ENCODE measurements at regions not wholly inside any gene's neighbourhood (a gene's known extent, or its start where the extent isn't known, plus 50 kb on each side); places are given as distances from the start of the nearest gene placed in this dataset.

GRCh38 chr6:126607289-126607688 is 267.4 kb downstream of the CENPW start:
- no peak for DNase-seq (ENCODE audit: low spot score)

- no peak for DNase-seq (ENCODE audit: low spot score)
These were observed 268.8 kb downstream of the CENPW start for GRCh38 chr6:126608681-126609080.

GRCh38 chr6:126614642-126615504 is 275.0 kb downstream of the CENPW start:
- no peak for DNase-seq (ENCODE audit: low spot score)

- DNase-seq (ENCODE audit: low spot score), result no peak
These were observed 277.0 kb downstream of the CENPW start for GRCh38 chr6:126616866-126617265.

GRCh38 chr6:126618639-126619343 is 278.9 kb downstream of the CENPW start:
- DNase-seq (ENCODE audit: low spot score), result no peak

- DNase-seq (ENCODE audit: low spot score), result no peak
These were observed 280.8 kb downstream of the CENPW start for GRCh38 chr6:126620719-126621118.

GRCh38 chr6:126625019-126625418 is 285.1 kb downstream of the CENPW start:
- DNase-seq (ENCODE audit: low spot score), result no peak

- DNase-seq (ENCODE audit: low spot score), result no peak
These were observed 288.2 kb downstream of the CENPW start for GRCh38 chr6:126628125-126628524.

GRCh38 chr6:126631363-126631762 is 291.4 kb downstream of the CENPW start:
- no peak for DNase-seq (ENCODE audit: low spot score)

- no peak for DNase-seq (ENCODE audit: low spot score)
These were observed 292.4 kb downstream of the CENPW start for GRCh38 chr6:126632271-126632670.

- no peak for DNase-seq (ENCODE audit: low spot score)
These were observed 293.5 kb downstream of the CENPW start for GRCh38 chr6:126633373-126633772.

GRCh38 chr6:126640356-126640755 is 300.4 kb downstream of the CENPW start:
- DNase-seq (ENCODE audit: low spot score), result no peak

- DNase-seq (ENCODE audit: low spot score), result no peak
These were observed 301.0 kb downstream of the CENPW start for GRCh38 chr6:126640921-126641320.

GRCh38 chr6:126641641-126642040 is 301.7 kb downstream of the CENPW start:
- no peak for DNase-seq (ENCODE audit: low spot score)

GRCh38 chr6:126643352-126643751 is 303.4 kb downstream of the CENPW start:
- DNase-seq (ENCODE audit: low spot score), result no peak

GRCh38 chr6:126650931-126651330 is 311.0 kb downstream of the CENPW start:
- DNase-seq (ENCODE audit: low spot score), result no peak

GRCh38 chr6:126657561-126658175 is 317.8 kb downstream of the CENPW start:
- no peak for DNase-seq (ENCODE audit: low spot score)

GRCh38 chr6:126660376-126660775 is 320.5 kb downstream of the CENPW start:
- no peak for DNase-seq (ENCODE audit: low spot score)

GRCh38 chr6:126661646-126662045 is 321.7 kb downstream of the CENPW start:
- DNase-seq (ENCODE audit: low spot score), result no peak

GRCh38 chr6:126662966-126663365 is 323.1 kb downstream of the CENPW start:
- DNase-seq (ENCODE audit: low spot score), result no peak

- no peak for DNase-seq (ENCODE audit: low spot score)
These were observed 324.4 kb downstream of the CENPW start for GRCh38 chr6:126664271-126664670.

- DNase-seq (ENCODE audit: low spot score), result no peak
These were observed 325.6 kb downstream of the CENPW start for GRCh38 chr6:126665551-126665950.

- DNase-seq (ENCODE audit: low spot score), result no peak
These were observed 327.2 kb downstream of the CENPW start for GRCh38 chr6:126667071-126667470.

Measured in hematopoietic multipotent progenitor cell treated with erythropoietin and hydrocortisone succinate and interleukin-3 and kit ligand, for 15 days (in vitro differentiated cells).